HG03045 (cell line): ENCODE measurements at regions not wholly inside any gene's neighbourhood (a gene's known extent, or its start where the extent isn't known, plus 50 kb on each side); places are given as distances from the start of the nearest gene placed in this dataset.

Experiments used
- ATAC-seq: cut with Tn5 transposase; IDR thresholded peaks from one replicate; pipeline ENCODE4 v1.9.1; 2021; ENCODE audit warnings: mild to moderate bottlenecking, moderate library complexity; ENCODE audit not compliant: unreplicated experiment

- no peak for ATAC-seq
Observed at GRCh38 chr2:166568409-166568808, 74.4 kb upstream of the SCN7A start.

GRCh38 chr2:166565501-166565900 lies 71.5 kb upstream of the SCN7A start:
- ATAC-seq, result no peak

- no peak for ATAC-seq
Observed at GRCh38 chr2:166563894-166564293, 69.8 kb upstream of the SCN7A start.

GRCh38 chr2:166560022-166560421 lies 66.0 kb upstream of the SCN7A start:
- ATAC-seq, result no peak

- no peak for ATAC-seq
Observed at GRCh38 chr2:166550923-166551322, 56.9 kb upstream of the SCN7A start.

- ATAC-seq, result no peak
Observed at GRCh38 chr2:166545473-166545872, 51.4 kb upstream of the SCN7A start.
